ENCODE measurements at regions not wholly inside any gene's neighbourhood (a gene's known extent, or its start where the extent isn't known, plus 50 kb on each side); places are given as distances from the start of the nearest gene placed in this dataset.

- no peak for FAIRE-seq
- TF ChIP-seq CTCF (IDR thresholded peaks at IDR 0.05; ENCODE audit: insufficient read depth, missing control alignments), result no peak
- no peak for DNase-seq (ENCODE audit: insufficient read length, low spot score)
These were observed 91.4 kb upstream of the MLIP start for GRCh38 chr6:54019860-54020259.

GRCh38 chr6:54020334-54020733 lies 90.9 kb upstream of the MLIP start:
- FAIRE-seq (no peak), DNase-seq (ENCODE audit: insufficient read length, low spot score) (no peak)
- TF ChIP-seq CTCF (IDR thresholded peaks at IDR 0.05; ENCODE audit: insufficient read depth, missing control alignments), result no peak

- no peak for TF ChIP-seq CTCF (IDR thresholded peaks at IDR 0.05; ENCODE audit: insufficient read depth, missing control alignments)
- DNase-seq (ENCODE audit: insufficient read length, low spot score) (no peak), FAIRE-seq (no peak)
These were observed 84.4 kb upstream of the MLIP start for GRCh38 chr6:54026652-54027400.

GRCh38 chr6:54028170-54028569 lies 83.1 kb upstream of the MLIP start:
- TF ChIP-seq CTCF (IDR thresholded peaks at IDR 0.05; ENCODE audit: insufficient read depth, missing control alignments), result no peak
- no peak for FAIRE-seq
- DNase-seq (ENCODE audit: insufficient read length, low spot score), result no peak

GRCh38 chr6:54029187-54029586 lies 82.1 kb upstream of the MLIP start:
- TF ChIP-seq CTCF (IDR thresholded peaks at IDR 0.05; ENCODE audit: insufficient read depth, missing control alignments), result no peak
- FAIRE-seq (no peak), DNase-seq (ENCODE audit: insufficient read length, low spot score) (no peak)

- TF ChIP-seq CTCF (IDR thresholded peaks at IDR 0.05; ENCODE audit: insufficient read depth, missing control alignments), result no peak
- FAIRE-seq, result no peak
- no peak for DNase-seq (ENCODE audit: insufficient read length, low spot score)
These were observed 80.1 kb upstream of the MLIP start for GRCh38 chr6:54031169-54031568.

- TF ChIP-seq CTCF (IDR thresholded peaks at IDR 0.05; ENCODE audit: insufficient read depth, missing control alignments), result no peak
- FAIRE-seq, result no peak
- DNase-seq (ENCODE audit: insufficient read length, low spot score), result no peak
These were observed 73.9 kb upstream of the MLIP start for GRCh38 chr6:54037277-54037779.
